Suprapubic skin (tissue), 4 donors: ENCODE measurements at regions not wholly inside any gene's neighbourhood (a gene's known extent, or its start where the extent isn't known, plus 50 kb on each side); places are given as distances from the start of the nearest gene placed in this dataset.

Experiments used
- EP300 ChIP-seq: sonication (generic); formaldehyde crosslinking; IDR thresholded peaks from one replicate; pipeline ENCODE4 v1.6.1; 2017; ENCODE audit warnings: antibody characterized with exemption
- POLR2AphosphoS5 ChIP-seq, 3 donors: sonication (generic); formaldehyde crosslinking; IDR thresholded peaks; one replicate each; pipeline ENCODE4 v1.6.1; 2017; ENCODE audit warnings: antibody characterized with exemption in 3 of 3
- TF ChIP-seq, protein P1 (sequence below), 2 donors: fragments of 200-600 bp in 1 of 2; fragments of 450-650 bp in 1 of 2; sonication (generic) in 1 of 2; IDR thresholded peaks; one replicate each; pipeline ENCODE4 v1.5.1; 2016 to 2019; ENCODE audit warnings: antibody characterized with exemption in 2 of 2, mild to moderate bottlenecking in 1 of 2, moderate library complexity in 1 of 2

DNA sequence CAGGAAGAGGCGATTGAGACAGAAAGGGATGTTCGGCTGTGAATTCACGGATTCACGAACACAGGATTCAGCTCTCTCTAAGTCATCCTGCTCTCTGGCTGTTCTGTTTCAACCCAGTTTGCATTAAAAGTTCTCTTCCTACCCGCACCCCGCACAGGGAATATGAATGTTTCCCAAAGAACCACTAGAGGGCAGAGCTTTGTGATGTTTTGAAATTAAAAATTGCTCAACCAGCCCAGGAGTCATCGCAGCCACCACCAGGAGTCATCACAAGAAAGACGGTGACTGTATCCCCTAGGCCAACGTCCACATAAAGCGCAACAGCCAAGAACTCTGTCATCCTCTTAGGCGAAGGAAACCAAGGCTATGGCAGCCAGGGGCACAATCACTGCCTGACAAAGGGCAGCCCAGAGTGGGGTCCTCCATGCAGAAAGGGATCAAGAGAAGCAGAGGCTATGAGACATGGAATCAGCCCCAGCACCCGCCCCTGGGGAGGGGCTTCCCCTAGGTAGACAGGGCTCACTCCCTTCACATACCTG is 122.4 kb downstream of the WT1 start:
- TF ChIP-seq, protein P1, sequence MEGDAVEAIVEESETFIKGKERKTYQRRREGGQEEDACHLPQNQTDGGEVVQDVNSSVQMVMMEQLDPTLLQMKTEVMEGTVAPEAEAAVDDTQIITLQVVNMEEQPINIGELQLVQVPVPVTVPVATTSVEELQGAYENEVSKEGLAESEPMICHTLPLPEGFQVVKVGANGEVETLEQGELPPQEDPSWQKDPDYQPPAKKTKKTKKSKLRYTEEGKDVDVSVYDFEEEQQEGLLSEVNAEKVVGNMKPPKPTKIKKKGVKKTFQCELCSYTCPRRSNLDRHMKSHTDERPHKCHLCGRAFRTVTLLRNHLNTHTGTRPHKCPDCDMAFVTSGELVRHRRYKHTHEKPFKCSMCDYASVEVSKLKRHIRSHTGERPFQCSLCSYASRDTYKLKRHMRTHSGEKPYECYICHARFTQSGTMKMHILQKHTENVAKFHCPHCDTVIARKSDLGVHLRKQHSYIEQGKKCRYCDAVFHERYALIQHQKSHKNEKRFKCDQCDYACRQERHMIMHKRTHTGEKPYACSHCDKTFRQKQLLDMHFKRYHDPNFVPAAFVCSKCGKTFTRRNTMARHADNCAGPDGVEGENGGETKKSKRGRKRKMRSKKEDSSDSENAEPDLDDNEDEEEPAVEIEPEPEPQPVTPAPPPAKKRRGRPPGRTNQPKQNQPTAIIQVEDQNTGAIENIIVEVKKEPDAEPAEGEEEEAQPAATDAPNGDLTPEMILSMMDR (IDR thresholded peaks at IDR 0.05) = peak in 1 of 2 donors; percentile 57
- TF ChIP-seq POLR2AphosphoS5 (IDR thresholded peaks at IDR 0.05) (no peak), EP300 (no peak)
